ENCODE measurements at regions not wholly inside any gene's neighbourhood (a gene's known extent, or its start where the extent isn't known, plus 50 kb on each side); places are given as distances from the start of the nearest gene placed in this dataset.

GRCh38 chr18:9008709-9009635 is 93.5 kb upstream of the NDUFV2 start (continued):
- TF ChIP-seq, protein P1, sequence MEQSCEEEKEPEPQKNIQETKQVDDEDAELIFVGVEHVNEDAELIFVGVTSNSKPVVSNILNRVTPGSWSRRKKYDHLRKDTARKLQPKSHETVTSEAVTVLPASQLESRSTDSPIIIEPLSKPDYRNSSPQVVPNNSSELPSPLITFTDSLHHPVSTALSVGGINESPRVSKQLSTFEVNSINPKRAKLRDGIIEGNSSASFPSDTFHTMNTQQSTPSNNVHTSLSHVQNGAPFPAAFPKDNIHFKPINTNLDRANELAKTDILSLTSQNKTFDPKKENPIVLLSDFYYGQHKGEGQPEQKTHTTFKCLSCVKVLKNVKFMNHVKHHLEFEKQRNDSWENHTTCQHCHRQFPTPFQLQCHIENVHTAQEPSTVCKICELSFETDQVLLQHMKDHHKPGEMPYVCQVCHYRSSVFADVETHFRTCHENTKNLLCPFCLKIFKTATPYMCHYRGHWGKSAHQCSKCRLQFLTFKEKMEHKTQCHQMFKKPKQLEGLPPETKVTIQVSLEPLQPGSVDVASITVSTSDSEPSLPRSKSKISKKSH (CRISPR knock-in tag; IDR thresholded peaks at IDR 0.05), result no peak
- TF ChIP-seq IRF2 (CRISPR knock-in tag; IDR thresholded peaks at IDR 0.05) (no peak), ETS2 (tag; IDR thresholded peaks at IDR 0.05; ENCODE audit: borderline replicate concordance, poor library complexity, severe bottlenecking) (no peak), OTX1 (CRISPR knock-in tag; IDR thresholded peaks at IDR 0.05) (peak; percentile 87), ZBTB1 (CRISPR knock-in tag; IDR thresholded peaks at IDR 0.05; ENCODE audit: borderline replicate concordance, low read depth) (no peak), ESRRB (CRISPR knock-in tag; IDR thresholded peaks at IDR 0.05; ENCODE audit: borderline replicate concordance) (peak; percentile 58; the same call in 1 of the 2 replicates), POLR3A (IDR thresholded peaks at IDR 0.05; ENCODE audit: borderline replicate concordance, extremely low read depth, insufficient read depth, insufficient read length) (no peak), ILK (tag; IDR thresholded peaks at IDR 0.05; ENCODE audit: borderline replicate concordance, low read depth) (no peak), CC2D1A (IDR thresholded peaks at IDR 0.05) (peak; percentile 92), ZNF165 (CRISPR knock-in tag; IDR thresholded peaks at IDR 0.05; ENCODE audit: borderline replicate concordance) (peak; percentile 75; the same call in 1 of the 2 replicates), SLC30A9 (CRISPR knock-in tag; IDR thresholded peaks at IDR 0.05) (no peak), ZBED1 (IDR thresholded peaks at IDR 0.05) (no peak; the same call in 1 of the 2 replicates), RBBP5 (IDR thresholded peaks at IDR 0.05; ENCODE audit: borderline replicate concordance, insufficient read depth, low read length, poor library complexity, severe bottlenecking) (peak; percentile 43), MEIS2 (IDR thresholded peaks at IDR 0.05; ENCODE audit: partially characterized antibody) (peak; percentile 86), CEBPG (CRISPR knock-in tag; IDR thresholded peaks at IDR 0.05) (no peak), CEBPG (tag; conservative IDR thresholded peaks at IDR 0.05 in 1 of 2, IDR thresholded peaks at IDR 0.05 in 1 of 2) (no peak), BRD4 (IDR thresholded peaks at IDR 0.05) (peak; percentile 33; the same call in 1 of the 2 replicates), CGGBP1 (CRISPR knock-in tag; IDR thresholded peaks at IDR 0.05) (no peak)
- TF ChIP-seq, protein P2, sequence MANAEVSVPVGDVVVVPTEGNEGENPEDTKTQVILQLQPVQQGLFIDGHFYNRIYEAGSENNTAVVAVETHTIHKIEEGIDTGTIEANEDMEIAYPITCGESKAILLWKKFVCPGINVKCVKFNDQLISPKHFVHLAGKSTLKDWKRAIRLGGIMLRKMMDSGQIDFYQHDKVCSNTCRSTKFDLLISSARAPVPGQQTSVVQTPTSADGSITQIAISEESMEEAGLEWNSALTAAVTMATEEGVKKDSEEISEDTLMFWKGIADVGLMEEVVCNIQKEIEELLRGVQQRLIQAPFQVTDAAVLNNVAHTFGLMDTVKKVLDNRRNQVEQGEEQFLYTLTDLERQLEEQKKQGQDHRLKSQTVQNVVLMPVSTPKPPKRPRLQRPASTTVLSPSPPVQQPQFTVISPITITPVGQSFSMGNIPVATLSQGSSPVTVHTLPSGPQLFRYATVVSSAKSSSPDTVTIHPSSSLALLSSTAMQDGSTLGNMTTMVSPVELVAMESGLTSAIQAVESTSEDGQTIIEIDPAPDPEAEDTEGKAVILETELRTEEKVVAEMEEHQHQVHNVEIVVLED (CRISPR knock-in tag; IDR thresholded peaks at IDR 0.05), result no peak
- TF ChIP-seq, protein P3, sequence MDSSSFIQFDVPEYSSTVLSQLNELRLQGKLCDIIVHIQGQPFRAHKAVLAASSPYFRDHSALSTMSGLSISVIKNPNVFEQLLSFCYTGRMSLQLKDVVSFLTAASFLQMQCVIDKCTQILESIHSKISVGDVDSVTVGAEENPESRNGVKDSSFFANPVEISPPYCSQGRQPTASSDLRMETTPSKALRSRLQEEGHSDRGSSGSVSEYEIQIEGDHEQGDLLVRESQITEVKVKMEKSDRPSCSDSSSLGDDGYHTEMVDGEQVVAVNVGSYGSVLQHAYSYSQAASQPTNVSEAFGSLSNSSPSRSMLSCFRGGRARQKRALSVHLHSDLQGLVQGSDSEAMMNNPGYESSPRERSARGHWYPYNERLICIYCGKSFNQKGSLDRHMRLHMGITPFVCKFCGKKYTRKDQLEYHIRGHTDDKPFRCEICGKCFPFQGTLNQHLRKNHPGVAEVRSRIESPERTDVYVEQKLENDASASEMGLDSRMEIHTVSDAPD (CRISPR knock-in tag; IDR thresholded peaks at IDR 0.05), result no peak
- TF ChIP-seq, protein P4, sequence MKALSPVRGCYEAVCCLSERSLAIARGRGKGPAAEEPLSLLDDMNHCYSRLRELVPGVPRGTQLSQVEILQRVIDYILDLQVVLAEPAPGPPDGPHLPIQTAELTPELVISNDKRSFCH (CRISPR knock-in tag; IDR thresholded peaks at IDR 0.05), result no peak
- TF ChIP-seq, protein P4 (tag; IDR thresholded peaks at IDR 0.05), result peak; percentile 94

Data from K562 (cell line).